ENCODE measurements at regions not wholly inside any gene's neighbourhood (a gene's known extent, or its start where the extent isn't known, plus 50 kb on each side); places are given as distances from the start of the nearest gene placed in this dataset.

GRCh38 chr20:51121901-51122412, 99.0 kb upstream of the KCNG1 start:
- no peak for DNase-seq

DNA sequence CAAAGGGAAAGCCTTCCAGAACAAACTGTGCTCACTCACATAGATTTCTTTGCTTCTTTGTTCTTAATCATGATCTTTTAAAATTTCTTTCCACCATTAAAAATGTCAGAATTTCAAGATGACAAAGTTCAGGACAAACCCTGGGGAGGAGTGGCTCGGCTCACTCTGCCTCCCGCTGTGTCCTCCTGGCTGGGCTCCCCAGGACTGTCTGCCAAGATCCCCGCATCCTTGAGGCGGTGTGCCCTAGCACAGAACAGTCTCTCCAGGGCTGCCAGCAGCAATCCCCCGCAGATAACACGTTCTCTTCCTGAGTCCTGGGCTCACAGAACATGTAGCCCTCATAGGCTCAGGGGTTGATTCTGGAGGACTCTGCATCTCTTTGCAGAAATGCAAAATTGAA, 98.4 kb upstream of the KCNG1 start:
- no peak for DNase-seq

GRCh38 chr20:51120868-51121267, 98.0 kb upstream of the KCNG1 start:
- no peak for DNase-seq

DNA sequence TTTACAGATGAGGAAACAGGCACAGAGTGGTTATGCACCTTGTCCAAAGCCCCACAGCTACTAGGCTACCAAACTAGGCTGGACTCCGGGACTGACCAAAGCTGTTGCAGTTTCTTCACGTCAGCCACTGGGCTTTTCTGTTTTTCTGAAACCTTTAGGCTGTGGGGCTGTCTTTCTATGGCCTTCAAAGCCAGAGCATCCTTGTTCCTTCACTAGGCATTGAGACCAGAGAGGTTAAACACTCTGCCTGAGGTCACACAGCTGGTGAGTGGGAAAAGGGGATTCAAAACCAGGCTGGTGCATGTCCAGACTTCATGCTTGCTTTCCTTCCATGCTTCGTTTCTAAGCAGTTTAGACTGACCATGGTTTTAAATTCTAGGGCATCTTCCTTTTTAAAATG, 97.5 kb upstream of the KCNG1 start:
- no peak for DNase-seq

DNA sequence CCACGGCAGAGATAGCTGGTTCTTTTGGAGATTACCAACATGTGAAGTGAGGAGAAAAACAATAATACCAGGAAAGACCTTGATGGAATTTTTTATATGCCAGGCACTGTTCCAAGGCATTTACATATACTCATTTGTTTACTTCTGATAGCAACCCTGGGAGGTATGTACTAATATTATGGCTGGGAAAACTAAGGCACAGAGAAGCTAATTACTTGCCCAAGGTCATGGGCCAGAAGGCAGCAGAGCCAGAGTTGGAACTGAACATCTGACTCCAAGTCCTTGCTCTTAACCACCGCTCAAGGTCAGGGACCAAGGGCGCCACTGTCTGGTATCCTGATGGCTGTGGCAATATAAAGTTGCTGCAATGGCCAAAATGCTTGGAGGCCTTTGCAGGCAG, 97.0 kb upstream of the KCNG1 start:
- DNase-seq = no peak

DNA sequence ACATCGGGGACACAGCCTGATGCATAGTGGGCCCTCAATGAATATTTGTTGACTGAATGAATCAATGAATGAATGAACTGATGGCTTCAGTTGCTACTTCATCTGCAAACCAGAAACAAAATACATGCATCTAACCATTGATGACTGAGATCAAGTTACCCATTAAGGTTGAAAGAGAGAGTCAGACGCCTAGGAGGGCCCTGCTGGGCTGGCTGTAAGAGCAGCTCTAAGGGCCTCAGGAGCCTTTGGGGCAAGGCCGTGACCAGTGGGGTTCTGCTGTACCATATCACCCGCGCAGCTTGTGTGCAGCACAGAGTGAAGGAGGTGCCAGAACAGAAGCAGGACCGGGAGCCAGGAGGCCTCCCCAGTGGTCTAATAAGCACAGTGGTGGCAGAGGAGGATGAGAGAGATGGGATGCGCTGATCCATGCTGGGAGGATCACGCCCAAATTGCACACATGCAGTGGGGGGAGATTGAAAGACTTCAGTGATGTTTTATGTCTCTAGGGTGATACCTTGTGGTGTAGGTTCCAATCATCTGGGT, 96.1 kb upstream of the KCNG1 start:
- no peak for DNase-seq

DNA sequence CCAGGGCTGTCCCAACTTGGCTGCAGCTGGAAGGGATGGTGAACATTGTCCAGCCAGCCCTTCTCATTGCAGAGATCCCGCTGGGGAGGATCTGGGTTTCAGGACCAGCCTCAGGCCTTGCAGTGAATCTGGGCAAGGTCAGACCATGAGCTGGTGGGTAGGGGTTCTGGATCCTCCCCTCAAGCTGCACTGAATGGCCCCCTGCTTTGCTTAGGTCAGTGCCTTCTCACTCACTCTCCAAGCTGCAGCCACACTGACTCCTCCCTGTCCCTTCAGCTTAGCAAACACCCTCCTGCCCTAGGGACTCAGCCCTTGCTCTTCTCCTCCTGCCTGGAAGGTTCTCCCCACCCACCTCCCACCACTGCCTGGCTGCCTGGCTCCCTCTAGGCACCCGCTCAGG, 95.3 kb upstream of the KCNG1 start:
- no peak for DNase-seq

GRCh38 chr20:51116765-51117686, 94.1 kb upstream of the KCNG1 start:
- DNase-seq = no peak

DNA sequence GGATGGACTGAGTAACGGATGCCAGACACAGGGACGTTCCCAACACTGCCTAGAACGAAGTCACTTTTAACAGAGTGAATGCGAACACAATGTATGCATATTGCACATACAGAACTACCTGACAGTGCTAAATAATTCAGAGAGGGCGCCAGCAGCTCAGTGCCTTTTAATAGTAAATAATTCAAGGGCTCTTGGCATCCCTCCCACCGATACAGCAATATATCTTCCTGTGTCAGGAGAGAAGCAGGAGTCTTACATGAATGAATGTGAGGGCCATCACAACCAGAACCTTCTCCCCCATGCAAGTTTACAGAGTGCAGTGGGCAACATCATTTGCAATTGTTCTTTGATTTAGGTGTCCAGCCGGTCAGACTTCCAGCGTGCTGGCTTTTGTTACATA, 88.4 kb upstream of the KCNG1 start:
- DNase-seq = no peak

DNA sequence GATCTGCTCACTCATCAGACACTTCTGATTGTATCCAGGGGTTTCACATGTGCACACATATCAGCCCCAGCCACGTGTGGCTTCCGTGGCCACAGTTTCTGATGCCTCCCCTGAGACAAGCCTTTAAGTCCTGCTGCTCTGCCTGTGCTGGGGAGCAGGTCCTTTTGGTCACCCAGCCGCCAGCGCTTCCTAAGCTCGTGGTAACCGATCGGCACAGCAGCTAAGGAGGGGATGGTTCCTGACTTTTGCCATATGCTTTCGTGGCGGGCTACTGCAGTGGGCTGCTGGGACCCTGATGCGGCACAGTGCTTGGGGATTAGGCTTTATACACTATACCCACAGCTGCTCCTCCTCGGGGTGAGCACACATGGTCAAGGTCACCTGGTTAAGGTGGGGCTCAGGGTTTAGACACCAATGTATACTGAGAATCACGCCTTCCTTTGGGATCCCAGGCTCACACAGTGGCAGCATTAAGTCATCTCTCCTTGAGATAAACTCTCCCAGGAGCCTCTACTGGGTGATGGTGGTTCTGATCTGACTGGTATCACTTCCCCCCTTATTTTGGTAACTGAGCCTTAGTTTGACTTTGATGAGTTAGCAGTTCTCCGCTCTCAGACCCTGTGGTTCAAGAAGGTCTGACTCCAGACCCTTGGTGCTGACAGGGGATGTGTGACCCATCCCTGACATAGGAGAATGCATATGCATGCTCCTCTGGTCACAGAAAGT, 85.9 kb upstream of the KCNG1 start:
- no peak for DNase-seq

- no peak for DNase-seq
Observed at GRCh38 chr20:51106011-51106410, 83.1 kb upstream of the KCNG1 start.

DNA sequence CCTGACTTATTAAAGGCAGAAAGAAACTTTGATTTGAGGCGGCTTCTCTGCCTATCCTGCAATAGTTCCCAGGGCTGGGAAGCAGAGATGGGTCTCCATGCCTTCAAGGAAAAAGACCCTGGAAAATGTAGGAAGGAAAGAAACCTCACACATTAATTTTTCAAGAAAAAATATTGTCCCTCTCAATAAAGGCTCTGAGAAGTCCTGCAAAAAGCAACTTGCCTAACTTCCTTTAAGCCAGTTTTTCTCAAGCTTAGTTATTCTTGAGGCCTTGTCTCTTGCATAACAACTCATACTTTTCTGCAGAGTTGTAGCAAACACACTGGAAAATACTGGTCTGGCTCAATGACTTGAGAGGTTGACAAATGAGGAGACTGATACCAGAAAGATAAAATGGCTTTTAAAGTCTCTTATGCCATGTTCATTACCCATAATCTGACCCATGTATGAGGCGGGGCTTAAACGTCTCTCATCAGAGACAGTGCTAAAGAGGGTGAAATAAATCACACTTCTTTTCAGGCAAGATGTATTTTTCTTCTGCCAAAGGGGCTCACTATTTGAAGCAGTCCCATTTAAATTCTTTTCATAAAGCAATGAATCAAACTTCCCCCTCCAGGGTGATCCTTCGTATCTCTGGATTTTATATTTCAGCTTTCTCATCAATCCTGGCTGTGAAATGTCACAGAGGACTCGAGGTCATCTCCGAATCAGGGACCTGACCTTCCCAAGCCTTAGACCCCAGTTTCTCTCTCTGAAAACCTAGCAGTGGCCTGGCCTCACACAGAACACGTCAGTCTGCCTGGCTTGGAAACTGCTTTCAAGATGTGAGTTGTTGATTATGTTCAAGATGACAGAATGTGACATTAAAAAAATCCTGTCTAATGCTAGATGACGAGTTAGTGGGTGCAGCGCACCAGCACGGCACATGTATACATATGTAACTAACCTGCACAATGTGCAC, 82.3 kb upstream of the KCNG1 start:
- no peak for DNase-seq

DNA sequence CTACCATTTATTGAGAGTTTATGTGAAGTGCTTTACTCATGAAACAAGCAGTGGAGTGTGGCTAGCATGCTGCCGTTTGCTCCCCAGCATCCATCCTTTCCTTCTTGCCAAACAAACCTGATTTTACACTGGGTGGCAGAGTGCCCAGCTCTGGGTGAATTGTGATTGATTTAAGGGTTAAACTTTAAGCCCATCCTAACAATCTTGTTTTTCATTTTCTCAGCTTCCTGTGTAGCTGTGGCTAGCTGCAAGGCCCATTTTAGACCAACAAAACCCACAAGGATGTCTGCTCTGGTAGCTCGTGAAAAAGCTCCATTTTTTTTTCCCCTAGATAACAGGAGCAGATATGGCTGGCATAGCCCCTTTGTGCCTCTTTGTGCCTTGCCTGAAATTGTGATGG, 77.7 kb upstream of the KCNG1 start:
- DNase-seq = no peak

GRCh38 chr20:51098284-51098810, 75.4 kb upstream of the KCNG1 start:
- no peak for DNase-seq

DNA sequence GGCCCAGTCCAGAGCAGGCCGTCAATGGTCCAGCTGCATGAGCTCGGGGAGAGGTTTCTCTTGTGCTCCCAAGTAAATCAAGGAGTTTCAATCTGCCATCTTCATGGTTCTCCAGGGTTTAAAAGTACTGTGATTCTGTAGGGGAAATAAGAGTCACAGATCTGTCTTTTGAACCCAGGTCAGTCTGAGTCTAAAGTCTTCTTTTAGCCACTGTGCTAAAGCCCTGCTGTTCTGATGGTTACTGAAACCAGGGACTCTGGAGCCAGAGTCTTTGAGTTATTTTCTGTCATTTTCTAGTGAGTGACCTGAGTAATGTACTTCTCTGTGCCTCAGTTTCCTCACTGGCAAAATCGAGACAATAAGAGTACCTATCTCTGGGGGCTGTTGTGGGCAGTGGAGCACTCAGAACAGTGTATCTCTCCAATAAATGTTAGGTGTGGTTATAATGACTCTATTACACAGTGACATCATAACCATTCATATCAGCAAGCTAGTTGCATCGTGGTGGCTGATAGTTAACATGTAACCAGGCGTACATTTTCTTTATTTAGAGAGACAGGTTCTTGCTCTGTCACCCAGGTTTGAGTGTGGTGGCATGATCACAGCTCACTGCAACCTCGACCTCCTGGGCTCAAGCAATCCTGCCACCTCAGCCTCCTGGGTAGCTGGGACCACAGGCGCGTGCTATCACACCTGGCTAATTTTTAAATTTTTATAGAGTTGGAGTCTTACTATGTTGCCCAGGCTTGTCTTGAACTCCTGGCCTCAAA, 74.6 kb upstream of the KCNG1 start:
- DNase-seq = no peak

- DNase-seq = no peak
Observed at GRCh38 chr20:51096582-51097267, 73.8 kb upstream of the KCNG1 start.

GRCh38 chr20:51095633-51096521, 73.0 kb upstream of the KCNG1 start:
- DNase-seq = no peak

GRCh38 chr20:51094221-51094620, 71.3 kb upstream of the KCNG1 start:
- DNase-seq = no peak

- DNase-seq = no peak
Observed at GRCh38 chr20:51093240-51093763, 70.4 kb upstream of the KCNG1 start.

DNA sequence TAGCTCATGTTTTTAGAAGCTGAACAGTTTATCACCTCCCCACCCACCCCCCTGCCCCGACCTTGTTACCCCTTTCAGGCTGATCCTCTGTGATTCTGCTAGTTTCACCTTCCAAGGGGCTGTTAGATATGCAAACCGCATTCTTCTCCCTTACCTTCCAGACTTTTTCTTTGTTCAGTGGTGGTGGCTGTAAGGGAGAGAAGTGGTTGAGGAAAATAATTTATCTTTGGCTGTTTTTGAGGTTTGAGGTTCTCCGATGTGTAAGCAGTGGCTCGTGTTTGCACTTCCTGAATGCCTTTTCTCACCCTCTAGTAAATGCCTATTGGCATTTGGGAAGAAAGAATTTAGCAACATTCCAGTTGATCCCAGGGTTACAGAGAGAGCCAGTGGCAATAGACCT, 69.4 kb upstream of the KCNG1 start:
- no peak for DNase-seq
